Nucleus accumbens (tissue), 56 donors: ENCODE measurements at regions not wholly inside any gene's neighbourhood (a gene's known extent, or its start where the extent isn't known, plus 50 kb on each side); places are given as distances from the start of the nearest gene placed in this dataset.
"Not testable (repeated sequence)": the region's sequence is repeated elsewhere in the genome, so short reads cannot be mapped to it uniquely, and the experiment has no call there.

Experiments used
- DNase-seq, 56 donors: peaks; one replicate each; lab custom pipeline; 2025; lab: John Stamatoyannopoulos, UW

GRCh38 chr17:59492091-59492451 lies 73.3 kb upstream of the DHX40 start:
- DNase-seq = no peak

DNA sequence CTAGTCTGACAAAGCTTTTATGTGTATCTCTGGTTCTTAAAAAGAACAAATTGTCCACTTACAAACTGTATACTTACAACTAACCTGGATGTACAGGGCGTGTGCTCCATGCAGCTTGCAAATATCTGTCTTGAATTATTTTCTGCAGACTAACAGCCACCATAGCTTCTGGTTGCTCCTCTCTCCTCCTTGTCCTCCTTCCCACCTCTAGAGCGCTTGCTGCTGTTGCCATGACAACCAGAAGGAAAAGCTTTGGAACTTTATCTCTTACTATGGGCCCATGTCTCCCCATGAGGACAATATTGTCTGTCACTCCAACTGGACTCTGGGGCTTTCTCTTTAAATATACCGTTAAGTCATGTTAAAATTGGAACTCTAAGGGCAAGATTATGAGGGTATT lies 71.5 kb upstream of the DHX40 start:
- DNase-seq = peak in 15 of 56 donors; percentile 1 to 53 (median 16)

- no peak for DNase-seq
Measured at GRCh38 chr17:59494757-59495368, 70.5 kb upstream of the DHX40 start.

GRCh38 chr17:59496178-59496577 lies 69.2 kb upstream of the DHX40 start:
- no peak for DNase-seq

DNA sequence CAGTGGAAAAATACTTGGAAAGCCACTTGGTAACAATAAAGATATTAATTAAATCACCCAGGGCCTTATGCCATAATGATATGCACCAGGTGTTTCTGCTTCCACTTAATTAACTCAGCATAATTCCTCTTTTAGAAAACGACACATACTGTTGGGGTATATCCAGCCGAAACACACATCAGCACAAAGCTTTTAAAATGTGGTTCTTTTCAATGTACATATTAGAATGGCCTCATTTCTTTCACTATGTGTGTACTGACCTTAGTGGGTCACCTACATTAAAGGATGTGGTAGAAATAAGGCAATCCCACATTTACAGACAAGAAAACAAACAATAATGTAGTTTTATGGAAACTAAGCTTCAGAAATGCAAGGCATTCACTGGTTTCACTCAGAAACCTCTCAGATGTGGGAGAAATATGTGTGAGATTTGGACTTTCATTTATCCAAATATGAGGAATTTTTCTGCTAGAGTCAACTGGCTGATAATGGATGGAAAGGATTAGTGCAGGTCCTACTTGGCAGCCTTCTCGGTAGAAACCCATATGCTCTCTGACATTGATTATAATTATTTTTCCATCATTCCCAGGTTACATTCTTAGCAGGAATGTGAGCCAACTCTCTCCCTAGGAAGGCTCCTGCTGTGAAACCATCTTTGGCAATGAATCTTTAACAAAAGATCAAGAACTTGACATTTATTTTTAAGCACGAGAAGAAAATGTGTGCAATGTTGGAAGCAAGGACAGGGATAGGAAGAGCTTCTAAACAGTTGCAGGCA lies 66.7 kb upstream of the DHX40 start:
- no peak for DNase-seq

GRCh38 chr17:59500086-59500655 lies 65.2 kb upstream of the DHX40 start:
- not testable (repeated sequence) for DNase-seq

DNA sequence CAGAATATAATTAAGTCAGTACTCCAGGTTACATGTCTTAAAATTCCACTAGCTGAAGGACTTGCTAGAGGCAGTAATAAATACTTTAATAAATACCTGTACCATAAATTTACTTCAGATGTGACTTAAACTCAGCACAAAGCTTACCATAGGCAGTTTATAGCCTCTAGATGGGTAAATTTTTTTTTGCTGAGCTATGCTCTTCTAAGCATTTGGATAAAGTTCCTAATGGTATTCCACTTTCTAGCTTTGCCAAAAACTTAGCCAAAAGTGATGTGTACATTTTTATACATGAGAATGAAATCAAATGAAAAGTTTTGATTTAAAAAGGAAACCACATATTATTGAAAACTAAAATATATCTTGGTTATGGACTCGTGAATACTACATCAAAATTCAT lies 63.7 kb upstream of the DHX40 start:
- no peak for DNase-seq

DNA sequence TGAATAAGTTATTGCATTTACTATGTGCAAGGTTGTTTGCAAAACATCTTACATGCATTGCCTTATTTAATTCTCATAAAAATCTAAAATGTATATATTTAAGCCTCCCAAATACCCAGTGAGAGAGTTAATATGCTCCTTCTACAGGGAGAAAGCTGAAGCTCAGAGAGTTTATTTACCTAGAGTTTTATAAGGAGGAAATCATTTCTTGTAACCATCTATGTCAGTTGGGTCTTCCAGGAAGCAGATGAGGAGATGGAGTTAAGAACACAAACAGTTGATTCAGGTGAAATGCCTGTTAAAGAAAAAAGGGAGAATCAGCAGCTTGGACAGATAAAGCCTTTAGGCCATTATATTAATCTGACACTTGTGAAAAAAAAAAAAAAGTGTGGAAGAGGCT lies 62.6 kb upstream of the DHX40 start:
- no peak for DNase-seq

DNA sequence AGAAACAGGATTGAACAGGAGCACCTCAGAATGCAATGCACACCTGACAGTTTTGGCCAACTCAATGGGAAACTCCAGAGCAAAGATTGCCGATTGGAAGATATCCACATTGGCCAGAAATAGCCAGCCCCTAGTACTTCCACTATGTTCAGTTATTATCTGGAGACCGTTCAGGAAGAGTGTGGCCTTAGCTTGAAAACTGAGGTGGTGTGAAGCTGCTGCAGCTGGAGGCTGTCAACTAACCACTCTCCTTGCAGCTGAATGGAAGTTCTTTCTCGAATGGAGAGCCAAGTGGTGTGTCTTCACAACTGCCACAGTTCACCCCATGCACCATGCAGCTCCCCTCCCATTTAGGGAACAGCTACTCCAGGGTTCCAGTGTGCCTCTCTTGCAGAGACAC lies 61.9 kb upstream of the DHX40 start:
- DNase-seq = no peak

- no peak for DNase-seq
Measured at GRCh38 chr17:59504821-59505220, 60.6 kb upstream of the DHX40 start.

- DNase-seq = peak in 1 of 56 donors; percentile 5
Measured at GRCh38 chr17:59505610-59506276, 59.7 kb upstream of the DHX40 start.

- no peak for DNase-seq
Measured at GRCh38 chr17:59506894-59507726, 58.3 kb upstream of the DHX40 start.

GRCh38 chr17:59508999-59509625 lies 56.3 kb upstream of the DHX40 start:
- no peak for DNase-seq

DNA sequence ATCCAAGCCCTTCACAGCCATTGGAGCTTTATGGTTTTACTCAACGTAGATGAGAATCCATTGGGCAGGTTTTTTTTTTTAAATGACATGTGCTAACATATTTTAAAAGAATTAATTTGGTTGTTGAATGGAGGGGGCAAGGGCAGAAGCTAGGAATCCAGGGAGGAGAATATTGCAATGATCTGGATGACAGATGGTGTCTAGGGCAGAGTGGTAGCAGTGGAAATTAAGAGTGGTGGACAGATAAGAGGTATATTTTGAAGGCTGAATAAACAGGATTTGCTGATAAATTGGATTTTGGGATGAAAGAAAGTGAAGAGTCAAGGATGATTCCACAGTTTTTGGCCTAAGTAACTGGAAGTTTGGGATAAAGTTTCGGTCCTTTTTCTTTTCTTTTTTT lies 54.8 kb upstream of the DHX40 start:
- no peak for DNase-seq

DNA sequence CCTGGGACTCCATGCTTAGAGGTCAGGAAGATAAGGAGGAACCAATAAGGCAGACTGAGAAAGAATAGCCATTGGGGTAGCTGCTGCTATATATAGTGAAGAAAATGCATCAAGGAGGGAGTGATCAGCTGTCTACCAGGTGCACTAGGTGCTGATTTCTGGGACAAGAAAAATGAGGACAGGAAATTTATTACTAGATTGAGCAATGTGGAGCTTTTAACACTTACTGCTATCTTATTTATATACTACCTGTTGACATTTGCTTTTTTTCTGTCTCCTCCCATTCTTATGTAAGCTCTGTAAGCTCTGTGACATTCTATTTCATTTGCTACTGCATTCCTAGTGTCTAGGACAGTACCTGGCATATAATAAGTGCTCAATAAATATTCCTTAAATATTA lies 53.7 kb upstream of the DHX40 start:
- DNase-seq = no peak

DNA sequence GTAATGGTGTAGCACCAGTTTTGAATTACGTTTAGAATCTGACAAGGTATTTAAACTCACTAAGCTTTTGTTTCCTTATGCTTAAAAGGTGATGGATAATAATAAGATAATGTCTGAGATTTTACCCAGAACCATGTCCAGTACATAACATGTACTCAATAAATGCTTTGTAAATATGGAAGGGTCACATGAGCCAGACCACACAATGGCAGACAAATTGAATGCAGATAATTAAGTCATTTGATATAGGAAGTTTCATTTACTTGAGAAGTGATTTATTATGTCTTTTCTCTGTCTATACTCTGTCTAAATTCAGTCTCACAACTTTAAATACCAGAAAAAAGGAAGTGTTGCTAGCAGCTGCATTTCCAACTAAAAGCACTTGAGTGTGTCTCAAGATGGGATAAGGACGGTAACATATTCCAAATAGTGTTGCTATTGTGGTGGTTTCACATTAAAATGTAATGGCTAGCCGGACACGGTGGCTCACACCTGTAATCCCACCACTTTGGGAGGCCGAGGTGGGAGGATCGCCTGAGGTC lies 52.5 kb upstream of the DHX40 start:
- no peak for DNase-seq

DNA sequence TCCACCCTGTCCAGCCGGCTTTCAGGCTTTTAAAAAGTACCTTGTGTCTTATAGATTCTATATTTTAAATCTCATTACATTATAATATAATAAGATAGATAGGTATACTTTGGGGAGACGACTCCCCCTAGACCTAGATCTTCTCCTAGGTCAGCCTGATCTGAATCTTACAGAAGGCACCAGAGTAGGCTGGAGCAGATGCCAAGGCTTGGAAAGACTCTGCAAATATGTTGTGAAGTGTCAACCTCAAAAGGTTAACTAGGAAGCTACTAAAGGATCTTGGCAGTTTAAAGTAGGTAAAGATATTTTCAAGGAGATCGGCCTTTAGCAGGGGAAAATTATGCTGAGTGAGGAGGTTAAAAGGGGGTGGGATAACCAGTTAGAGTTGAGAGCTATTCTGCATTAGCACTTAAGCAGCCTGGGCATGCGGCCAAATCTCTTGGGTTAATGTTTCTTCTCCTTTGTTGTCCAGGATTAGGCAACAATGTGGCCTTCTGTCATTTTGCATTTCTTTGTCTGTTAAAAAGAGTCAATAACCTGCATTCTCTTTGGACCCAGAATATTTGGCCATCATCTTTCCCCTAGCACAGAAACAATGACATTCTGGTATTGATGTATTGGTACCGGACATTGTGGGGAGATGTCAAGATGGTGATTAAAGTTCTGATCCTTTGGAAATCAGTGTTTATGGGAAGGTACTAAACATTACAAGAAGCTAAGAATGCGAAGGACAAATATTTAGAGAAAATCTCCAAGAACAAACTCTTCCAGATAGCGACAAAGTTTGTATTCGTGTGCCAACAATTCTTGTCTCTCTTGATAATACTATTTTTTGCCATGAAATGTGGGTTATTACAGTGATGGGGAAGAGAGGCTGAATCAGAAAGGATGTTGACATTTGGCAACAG lies 51.2 kb upstream of the DHX40 start:
- DNase-seq = peak in 30 of 56 donors; percentile 1 to 79 (median 24)
